ENCODE measurements at regions not wholly inside any gene's neighbourhood (a gene's known extent, or its start where the extent isn't known, plus 50 kb on each side); places are given as distances from the start of the nearest gene placed in this dataset.

- DNase-seq (ENCODE audit: low spot score in 2 of 2) (no peak), ATAC-seq (replicated peaks; ENCODE audit: extremely low read depth, poor library complexity, severe bottlenecking) (no peak)
- Mint-ChIP-seq H3K27me3 (no peaks in the 10 kb centered on the region), H3K27ac (ENCODE audit: low read depth) (no peak overlapping the region), H3K9me3 (peaks cover 15% of the 10 kb centered on the region), H3K4me3 (no peak overlapping the region), H3K4me1 (no peaks in the 10 kb centered on the region), H3K36me3 (ENCODE audit: insufficient read depth) (no peaks in the 10 kb centered on the region)
Measured at GRCh38 chr4:31341601-31342359, 621.6 kb downstream of the PCDH7 start.

GRCh38 chr4:31343061-31343460, 622.9 kb downstream of the PCDH7 start:
- Mint-ChIP-seq H3K36me3 (ENCODE audit: insufficient read depth) (no peaks in the 10 kb centered on the region), H3K9me3 (peaks cover 15% of the 10 kb centered on the region), H3K4me1 (no peaks in the 10 kb centered on the region), H3K27me3 (no peaks in the 10 kb centered on the region), H3K27ac (ENCODE audit: low read depth) (no peak overlapping the region), H3K4me3 (no peak overlapping the region)
- ATAC-seq (replicated peaks; ENCODE audit: extremely low read depth, poor library complexity, severe bottlenecking) (no peak), DNase-seq (ENCODE audit: low spot score in 2 of 2) (no peak)

- H3K4me1 Mint-ChIP-seq: no peaks in the 10 kb centered on the region
- no peak overlapping the region for H3K27ac Mint-ChIP-seq (ENCODE audit: low read depth)
- H3K36me3 Mint-ChIP-seq (ENCODE audit: insufficient read depth): peaks cover 3% of the 10 kb centered on the region
- no peak for ATAC-seq (replicated peaks; ENCODE audit: extremely low read depth, poor library complexity, severe bottlenecking)
- no peaks in the 10 kb centered on the region for H3K27me3 Mint-ChIP-seq
- H3K4me3 Mint-ChIP-seq: no peak overlapping the region
- DNase-seq (ENCODE audit: low spot score in 2 of 2): no peak
- no peaks in the 10 kb centered on the region for H3K9me3 Mint-ChIP-seq
Measured at GRCh38 chr4:31349907-31350306, 629.7 kb downstream of the PCDH7 start.

GRCh38 chr4:31351695-31352094, 631.5 kb downstream of the PCDH7 start:
- ATAC-seq (replicated peaks; ENCODE audit: extremely low read depth, poor library complexity, severe bottlenecking) (no peak), DNase-seq (ENCODE audit: low spot score in 2 of 2) (no peak)
- no peak overlapping the region for H3K27ac Mint-ChIP-seq (ENCODE audit: low read depth)
- no peaks in the 10 kb centered on the region for H3K27me3 Mint-ChIP-seq
- H3K4me1 Mint-ChIP-seq: no peaks in the 10 kb centered on the region
- no peaks in the 10 kb centered on the region for H3K9me3 Mint-ChIP-seq
- H3K4me3 Mint-ChIP-seq: no peak overlapping the region
- peaks cover 3% of the 10 kb centered on the region for H3K36me3 Mint-ChIP-seq (ENCODE audit: insufficient read depth)

GRCh38 chr4:31356839-31357238, 636.7 kb downstream of the PCDH7 start:
- H3K4me3 Mint-ChIP-seq: no peak overlapping the region
- ATAC-seq (replicated peaks; ENCODE audit: extremely low read depth, poor library complexity, severe bottlenecking) (no peak), DNase-seq (ENCODE audit: low spot score in 2 of 2) (no peak)

GRCh38 chr4:31360786-31361185, 640.6 kb downstream of the PCDH7 start:
- Mint-ChIP-seq H3K4me1 (no peaks in the 10 kb centered on the region), H3K4me3 (no peak overlapping the region), H3K27me3 (no peaks in the 10 kb centered on the region), H3K27ac (ENCODE audit: low read depth) (no peak overlapping the region), H3K9me3 (peaks cover 5% of the 10 kb centered on the region), H3K36me3 (ENCODE audit: insufficient read depth) (no peaks in the 10 kb centered on the region)
- no peak for DNase-seq (ENCODE audit: low spot score in 2 of 2)
- ATAC-seq (replicated peaks; ENCODE audit: extremely low read depth, poor library complexity, severe bottlenecking): no peak

More at GRCh38 chr4:31356839-31357238, 636.7 kb downstream of the PCDH7 start:
- H3K4me1 Mint-ChIP-seq: no peaks in the 10 kb centered on the region
- H3K27me3 Mint-ChIP-seq: no peaks in the 10 kb centered on the region
- no peak overlapping the region for H3K27ac Mint-ChIP-seq (ENCODE audit: low read depth)
- no peaks in the 10 kb centered on the region for H3K9me3 Mint-ChIP-seq
- H3K36me3 Mint-ChIP-seq (ENCODE audit: insufficient read depth): peaks cover 3% of the 10 kb centered on the region

GRCh38 chr4:31362756-31363155, 642.6 kb downstream of the PCDH7 start:
- H3K27me3 Mint-ChIP-seq: no peaks in the 10 kb centered on the region
- no peak overlapping the region for H3K4me3 Mint-ChIP-seq
- no peaks in the 10 kb centered on the region for H3K36me3 Mint-ChIP-seq (ENCODE audit: insufficient read depth)
- ATAC-seq (replicated peaks; ENCODE audit: extremely low read depth, poor library complexity, severe bottlenecking) (no peak), DNase-seq (ENCODE audit: low spot score in 2 of 2) (no peak)
- H3K9me3 Mint-ChIP-seq: peaks cover 5% of the 10 kb centered on the region
- H3K27ac Mint-ChIP-seq (ENCODE audit: low read depth): no peak overlapping the region
- no peaks in the 10 kb centered on the region for H3K4me1 Mint-ChIP-seq

GRCh38 chr4:31365006-31365690, 645.0 kb downstream of the PCDH7 start:
- H3K27me3 Mint-ChIP-seq: no peaks in the 10 kb centered on the region
- peaks cover 5% of the 10 kb centered on the region for H3K9me3 Mint-ChIP-seq
- no peak overlapping the region for H3K4me3 Mint-ChIP-seq
- ATAC-seq (replicated peaks; ENCODE audit: extremely low read depth, poor library complexity, severe bottlenecking) (no peak), DNase-seq (ENCODE audit: low spot score in 2 of 2) (no peak)
- no peak overlapping the region for H3K27ac Mint-ChIP-seq (ENCODE audit: low read depth)
- H3K4me1 Mint-ChIP-seq: no peaks in the 10 kb centered on the region
- H3K36me3 Mint-ChIP-seq (ENCODE audit: insufficient read depth): no peaks in the 10 kb centered on the region

GRCh38 chr4:31366041-31366440, 645.9 kb downstream of the PCDH7 start:
- H3K27me3 Mint-ChIP-seq: no peaks in the 10 kb centered on the region
- DNase-seq (ENCODE audit: low spot score in 2 of 2) (no peak), ATAC-seq (replicated peaks; ENCODE audit: extremely low read depth, poor library complexity, severe bottlenecking) (no peak)
- no peak overlapping the region for H3K27ac Mint-ChIP-seq (ENCODE audit: low read depth)
- H3K9me3 Mint-ChIP-seq: peaks cover 5% of the 10 kb centered on the region
- no peaks in the 10 kb centered on the region for H3K36me3 Mint-ChIP-seq (ENCODE audit: insufficient read depth)
- H3K4me1 Mint-ChIP-seq: no peaks in the 10 kb centered on the region
- H3K4me3 Mint-ChIP-seq: no peak overlapping the region

- Mint-ChIP-seq H3K4me1 (no peaks in the 10 kb centered on the region), H3K4me3 (no peak overlapping the region), H3K27ac (ENCODE audit: low read depth) (no peak overlapping the region), H3K27me3 (no peaks in the 10 kb centered on the region), H3K9me3 (no peaks in the 10 kb centered on the region), H3K36me3 (ENCODE audit: insufficient read depth) (no peaks in the 10 kb centered on the region)
- no peak for ATAC-seq (replicated peaks; ENCODE audit: extremely low read depth, poor library complexity, severe bottlenecking)
- DNase-seq (ENCODE audit: low spot score in 2 of 2): no peak
Measured at GRCh38 chr4:31370866-31371465, 650.8 kb downstream of the PCDH7 start.

GRCh38 chr4:31374256-31374960, 654.2 kb downstream of the PCDH7 start:
- Mint-ChIP-seq H3K36me3 (ENCODE audit: insufficient read depth) (no peaks in the 10 kb centered on the region), H3K4me3 (no peak overlapping the region), H3K27me3 (no peaks in the 10 kb centered on the region), H3K27ac (ENCODE audit: low read depth) (no peak overlapping the region), H3K9me3 (peaks cover 7% of the 10 kb centered on the region), H3K4me1 (no peaks in the 10 kb centered on the region)
- ATAC-seq (replicated peaks; ENCODE audit: extremely low read depth, poor library complexity, severe bottlenecking) (no peak), DNase-seq (ENCODE audit: low spot score in 2 of 2) (no peak)

- ATAC-seq (replicated peaks; ENCODE audit: extremely low read depth, poor library complexity, severe bottlenecking) (no peak), DNase-seq (ENCODE audit: low spot score in 2 of 2) (no peak)
- H3K27me3 Mint-ChIP-seq: no peaks in the 10 kb centered on the region
- H3K4me3 Mint-ChIP-seq: no peak overlapping the region
- H3K36me3 Mint-ChIP-seq (ENCODE audit: insufficient read depth): no peaks in the 10 kb centered on the region
- H3K27ac Mint-ChIP-seq (ENCODE audit: low read depth): no peak overlapping the region
- H3K4me1 Mint-ChIP-seq: no peaks in the 10 kb centered on the region
- H3K9me3 Mint-ChIP-seq: peaks cover 13% of the 10 kb centered on the region
Measured at GRCh38 chr4:31375936-31376335, 655.8 kb downstream of the PCDH7 start.
